Upper lobe of left lung (tissue), 4 donors: ENCODE measurements at regions not wholly inside any gene's neighbourhood (a gene's known extent, or its start where the extent isn't known, plus 50 kb on each side); places are given as distances from the start of the nearest gene placed in this dataset.

Experiments used
- CTCF ChIP-seq, 6 experiments: fragments of 450-650 bp in 4 of 6; fragments of 200-600 bp in 2 of 6; sonication (generic) in 2 of 6; IDR thresholded peaks; one replicate each; pipeline ENCODE4 v1.5.1; 2016 to 2019; ENCODE audit warnings: antibody characterized with exemption in 6 of 6
- EP300 ChIP-seq, 4 donors: sonication (generic); formaldehyde crosslinking; IDR thresholded peaks; one replicate each; pipeline ENCODE4 v1.5.1; 2017; ENCODE audit warnings: antibody characterized with exemption in 4 of 4, control low read depth in 2 of 4
- POLR2A ChIP-seq, 4 donors: fragments of 450-650 bp; IDR thresholded peaks; one replicate each; pipeline ENCODE4 v1.5.1; 2016 to 2017; ENCODE audit warnings: antibody characterized with exemption in 4 of 4, mild to moderate bottlenecking in 2 of 4
- POLR2AphosphoS5 ChIP-seq, 2 donors: sonication (generic); formaldehyde crosslinking; IDR thresholded peaks; one replicate each; pipeline ENCODE4 v1.5.1; 2017; ENCODE audit warnings: antibody characterized with exemption in 2 of 2

GRCh38 chr6:104306211-104306610, 553.5 kb downstream of the HACE1 start:
- TF ChIP-seq CTCF (IDR thresholded peaks at IDR 0.05) = no peak
- no peak for TF ChIP-seq EP300 (IDR thresholded peaks at IDR 0.05)
- no peak for TF ChIP-seq POLR2A (IDR thresholded peaks at IDR 0.05)
- TF ChIP-seq POLR2AphosphoS5 (IDR thresholded peaks at IDR 0.05) = no peak
